Osteoblast (primary cell): ENCODE measurements at regions not wholly inside any gene's neighbourhood (a gene's known extent, or its start where the extent isn't known, plus 50 kb on each side); places are given as distances from the start of the nearest gene placed in this dataset.

ENCODE experiments used
- DNase-seq: peaks from one replicate; pipeline ENCODE4 v3.0.0; 2011; ENCODE audit warnings: low spot score, mixed read lengths; ENCODE audit not compliant: insufficient read length; ENCODE audit errors: missing footprints
- H2AFZ ChIP-seq: 2 replicates; pipeline ENCODE4 v1.6.0; 2011; ENCODE audit warnings: mild to moderate bottlenecking, low read length
- H3K27ac ChIP-seq: 2 replicates; pipeline ENCODE4 v1.5.1; 2011; ENCODE audit warnings: mild to moderate bottlenecking, low read depth, low read length, moderate library complexity
- H3K27me3 ChIP-seq: 2 replicates; pipeline ENCODE4 v1.6.0; 2012; ENCODE audit warnings: mild to moderate bottlenecking, control low read depth, inconsistent platforms, low read length, moderate library complexity; ENCODE audit not compliant: insufficient read depth
- H3K36me3 ChIP-seq: 2 replicates; pipeline ENCODE4 v1.5.1; 2011; ENCODE audit warnings: mild to moderate bottlenecking, low read length, control low read depth, moderate library complexity; ENCODE audit not compliant: insufficient read depth
- H3K4me1 ChIP-seq: 2 replicates; pipeline ENCODE4 v1.5.1; 2011; ENCODE audit warnings: mild to moderate bottlenecking, low read length, control low read depth, moderate library complexity; ENCODE audit not compliant: insufficient read depth
- H3K4me2 ChIP-seq: 2 replicates; pipeline ENCODE4 v1.6.0; 2011; ENCODE audit warnings: mild to moderate bottlenecking, low read length; ENCODE audit not compliant: insufficient read depth
- H3K4me3 ChIP-seq: fragments of 200-600 bp; sonication (generic); 3 replicates; pipeline ENCODE4 v1.5.1; 2012; ENCODE audit warnings: mild to moderate bottlenecking, low read length, inconsistent platforms; ENCODE audit not compliant: insufficient read depth
- H3K79me2 ChIP-seq: 2 replicates; pipeline ENCODE4 v1.6.0; 2012; ENCODE audit warnings: mild to moderate bottlenecking, low read length, control low read depth, inconsistent platforms; ENCODE audit not compliant: insufficient read depth
- H3K9me3 ChIP-seq: 2 replicates; pipeline ENCODE4 v1.5.1; 2011; ENCODE audit warnings: low read depth, low read length, control low read depth
- H4K20me1 ChIP-seq: 2 replicates; pipeline ENCODE4 v1.6.0; 2012; ENCODE audit warnings: mild to moderate bottlenecking, low read length, control low read depth; ENCODE audit not compliant: insufficient read depth
- CTCF ChIP-seq: IDR thresholded peaks from 2 replicates; pipeline ENCODE4 v1.5.1; 2011; ENCODE audit warnings: mild to moderate bottlenecking, low read depth, low read length, moderate library complexity; ENCODE audit errors: extremely low read depth

- Histone ChIP-seq H4K20me1 (no peaks in the 10 kb centered on the region), H3K4me1 (no peaks in the 10 kb centered on the region), H3K9me3 (no peaks in the 10 kb centered on the region), H3K79me2 (no peaks in the 10 kb centered on the region), H2AFZ (no peak overlapping the region), H3K27me3 (no peaks in the 10 kb centered on the region), H3K36me3 (no peaks in the 10 kb centered on the region), H3K4me2 (no peak overlapping the region), H3K4me3 (no peak overlapping the region), H3K27ac (no peak overlapping the region)
- TF ChIP-seq CTCF = no peak
- DNase-seq = no peak
These were observed 77.9 kb upstream of the ARHGEF3 start for GRCh38 chr3:56879436-56880215.

GRCh38 chr3:56878074-56878473, 76.3 kb upstream of the ARHGEF3 start:
- no peaks in the 10 kb centered on the region for H4K20me1 ChIP-seq

GRCh38 chr3:56876916-56877315, 75.2 kb upstream of the ARHGEF3 start:
- H3K4me1 ChIP-seq = no peaks in the 10 kb centered on the region
- no peak overlapping the region for H3K4me2 ChIP-seq
- no peak overlapping the region for H3K4me3 ChIP-seq
- no peaks in the 10 kb centered on the region for H3K36me3 ChIP-seq
- no peak overlapping the region for H3K27ac ChIP-seq
- no peak overlapping the region for H2AFZ ChIP-seq
- H3K79me2 ChIP-seq = no peaks in the 10 kb centered on the region
- no peak for TF ChIP-seq CTCF
- H3K27me3 ChIP-seq = no peaks in the 10 kb centered on the region
- DNase-seq = no peak
- no peaks in the 10 kb centered on the region for H4K20me1 ChIP-seq
- no peaks in the 10 kb centered on the region for H3K9me3 ChIP-seq

More at GRCh38 chr3:56878074-56878473, 76.3 kb upstream of the ARHGEF3 start:
- TF ChIP-seq CTCF = no peak
- Histone ChIP-seq H3K9me3 (no peaks in the 10 kb centered on the region), H3K4me2 (no peak overlapping the region), H2AFZ (no peak overlapping the region), H3K4me3 (no peak overlapping the region), H3K36me3 (no peaks in the 10 kb centered on the region), H3K4me1 (no peaks in the 10 kb centered on the region), H3K27me3 (no peaks in the 10 kb centered on the region), H3K27ac (no peak overlapping the region), H3K79me2 (no peaks in the 10 kb centered on the region)
- DNase-seq = no peak

GRCh38 chr3:56874269-56874668, 72.5 kb upstream of the ARHGEF3 start:
- Histone ChIP-seq H3K27ac (no peak overlapping the region), H3K79me2 (no peaks in the 10 kb centered on the region), H3K4me3 (no peak overlapping the region), H3K36me3 (no peaks in the 10 kb centered on the region), H3K4me2 (no peak overlapping the region), H2AFZ (no peak overlapping the region), H4K20me1 (no peaks in the 10 kb centered on the region), H3K9me3 (no peaks in the 10 kb centered on the region), H3K27me3 (no peaks in the 10 kb centered on the region), H3K4me1 (no peaks in the 10 kb centered on the region)
- DNase-seq = no peak
- no peak for TF ChIP-seq CTCF
